Panc1 (cell line): ENCODE measurements at regions not wholly inside any gene's neighbourhood (a gene's known extent, or its start where the extent isn't known, plus 50 kb on each side); places are given as distances from the start of the nearest gene placed in this dataset.

Experiments used
- POLR2AphosphoS5 ChIP-seq: IDR thresholded peaks from 2 replicates; pipeline ENCODE4 v1.6.1; 2012; ENCODE audit warnings: mild to moderate bottlenecking, low read depth, low read length, moderate library complexity
- SIN3A ChIP-seq: IDR thresholded peaks from 2 replicates; pipeline ENCODE4 v1.6.1; 2012; ENCODE audit warnings: low read depth, mild to moderate bottlenecking, low read length, moderate library complexity, borderline replicate concordance; ENCODE audit not compliant: insufficient read depth
- TF ChIP-seq, protein P1 (sequence below): fragments of 450-650 bp; IDR thresholded peaks from 2 replicates; pipeline ENCODE4 v1.5.1; 2017; ENCODE audit warnings: mild to moderate bottlenecking
- TF ChIP-seq, protein P2 (sequence below), 2 experiments: IDR thresholded peaks; 2 replicates each; pipeline ENCODE4 v1.6.1; 2011 to 2012; ENCODE audit warnings: low read depth in 2 of 2, control low read depth in 1 of 2, low read length in 1 of 2, mild to moderate bottlenecking in 1 of 2, moderate library complexity in 1 of 2; ENCODE audit not compliant: insufficient read depth in 1 of 2

DNA sequence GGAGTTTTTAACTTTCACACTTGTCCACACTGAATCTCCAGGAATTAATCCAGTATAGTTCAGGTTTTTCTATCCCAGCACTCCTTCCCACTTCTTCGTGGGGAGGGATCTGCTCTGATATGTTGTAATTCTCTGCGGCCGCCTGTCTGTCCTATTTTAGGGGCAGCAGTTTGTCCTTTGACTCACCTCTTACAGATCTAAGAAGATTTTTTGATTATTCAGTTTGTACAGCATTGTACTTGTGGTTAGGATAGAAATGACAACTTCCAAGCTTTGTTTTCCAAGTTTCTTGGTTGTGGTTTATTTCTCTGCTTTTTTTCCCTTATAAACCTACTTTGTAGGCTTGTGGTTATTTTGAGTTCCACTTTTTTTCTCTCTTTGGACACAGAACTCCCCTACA, 601.7 kb downstream of the SI start:
- TF ChIP-seq, protein P1, sequence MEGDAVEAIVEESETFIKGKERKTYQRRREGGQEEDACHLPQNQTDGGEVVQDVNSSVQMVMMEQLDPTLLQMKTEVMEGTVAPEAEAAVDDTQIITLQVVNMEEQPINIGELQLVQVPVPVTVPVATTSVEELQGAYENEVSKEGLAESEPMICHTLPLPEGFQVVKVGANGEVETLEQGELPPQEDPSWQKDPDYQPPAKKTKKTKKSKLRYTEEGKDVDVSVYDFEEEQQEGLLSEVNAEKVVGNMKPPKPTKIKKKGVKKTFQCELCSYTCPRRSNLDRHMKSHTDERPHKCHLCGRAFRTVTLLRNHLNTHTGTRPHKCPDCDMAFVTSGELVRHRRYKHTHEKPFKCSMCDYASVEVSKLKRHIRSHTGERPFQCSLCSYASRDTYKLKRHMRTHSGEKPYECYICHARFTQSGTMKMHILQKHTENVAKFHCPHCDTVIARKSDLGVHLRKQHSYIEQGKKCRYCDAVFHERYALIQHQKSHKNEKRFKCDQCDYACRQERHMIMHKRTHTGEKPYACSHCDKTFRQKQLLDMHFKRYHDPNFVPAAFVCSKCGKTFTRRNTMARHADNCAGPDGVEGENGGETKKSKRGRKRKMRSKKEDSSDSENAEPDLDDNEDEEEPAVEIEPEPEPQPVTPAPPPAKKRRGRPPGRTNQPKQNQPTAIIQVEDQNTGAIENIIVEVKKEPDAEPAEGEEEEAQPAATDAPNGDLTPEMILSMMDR: no peak
- TF ChIP-seq POLR2AphosphoS5: no peak
- TF ChIP-seq, protein P2, sequence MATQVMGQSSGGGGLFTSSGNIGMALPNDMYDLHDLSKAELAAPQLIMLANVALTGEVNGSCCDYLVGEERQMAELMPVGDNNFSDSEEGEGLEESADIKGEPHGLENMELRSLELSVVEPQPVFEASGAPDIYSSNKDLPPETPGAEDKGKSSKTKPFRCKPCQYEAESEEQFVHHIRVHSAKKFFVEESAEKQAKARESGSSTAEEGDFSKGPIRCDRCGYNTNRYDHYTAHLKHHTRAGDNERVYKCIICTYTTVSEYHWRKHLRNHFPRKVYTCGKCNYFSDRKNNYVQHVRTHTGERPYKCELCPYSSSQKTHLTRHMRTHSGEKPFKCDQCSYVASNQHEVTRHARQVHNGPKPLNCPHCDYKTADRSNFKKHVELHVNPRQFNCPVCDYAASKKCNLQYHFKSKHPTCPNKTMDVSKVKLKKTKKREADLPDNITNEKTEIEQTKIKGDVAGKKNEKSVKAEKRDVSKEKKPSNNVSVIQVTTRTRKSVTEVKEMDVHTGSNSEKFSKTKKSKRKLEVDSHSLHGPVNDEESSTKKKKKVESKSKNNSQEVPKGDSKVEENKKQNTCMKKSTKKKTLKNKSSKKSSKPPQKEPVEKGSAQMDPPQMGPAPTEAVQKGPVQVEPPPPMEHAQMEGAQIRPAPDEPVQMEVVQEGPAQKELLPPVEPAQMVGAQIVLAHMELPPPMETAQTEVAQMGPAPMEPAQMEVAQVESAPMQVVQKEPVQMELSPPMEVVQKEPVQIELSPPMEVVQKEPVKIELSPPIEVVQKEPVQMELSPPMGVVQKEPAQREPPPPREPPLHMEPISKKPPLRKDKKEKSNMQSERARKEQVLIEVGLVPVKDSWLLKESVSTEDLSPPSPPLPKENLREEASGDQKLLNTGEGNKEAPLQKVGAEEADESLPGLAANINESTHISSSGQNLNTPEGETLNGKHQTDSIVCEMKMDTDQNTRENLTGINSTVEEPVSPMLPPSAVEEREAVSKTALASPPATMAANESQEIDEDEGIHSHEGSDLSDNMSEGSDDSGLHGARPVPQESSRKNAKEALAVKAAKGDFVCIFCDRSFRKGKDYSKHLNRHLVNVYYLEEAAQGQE (IDR thresholded peaks at IDR 0.05; ENCODE audit: insufficient read depth in 1 of 2, low read depth in 2 of 2, low read length in 1 of 2): no peak
- no peak for TF ChIP-seq SIN3A
